ENCODE measurements at regions not wholly inside any gene's neighbourhood (a gene's known extent, or its start where the extent isn't known, plus 50 kb on each side); places are given as distances from the start of the nearest gene placed in this dataset.

DNA sequence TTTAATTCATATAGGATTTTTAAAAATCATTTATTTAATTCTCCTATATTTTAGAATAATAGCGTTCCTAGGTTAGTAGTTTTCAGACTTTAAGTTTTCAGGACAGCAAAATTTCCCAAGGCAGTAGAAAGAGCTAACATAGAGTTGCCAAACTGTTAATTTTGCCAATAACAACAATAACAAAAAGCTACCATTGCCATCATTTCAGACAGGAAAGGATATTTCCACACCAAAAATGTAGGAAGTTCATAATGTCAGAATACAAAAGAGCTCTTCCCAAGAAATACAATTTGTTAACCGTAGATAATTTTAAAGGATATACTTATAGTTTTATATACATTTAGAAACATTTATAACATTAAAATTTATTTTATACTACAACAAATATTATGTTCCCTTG is 81.4 kb upstream of the EEA1 start:
- ChIA-PET CTCF (ENCODE audit: unreplicated experiment) (no interaction called here), POLR2A (interaction anchor here (0.5 to 4.4 kb wide), 4 partner anchors 13 to 309 kb away, joined by 3 to 29 read pairs (median 4); no protein-coding TSS in a partner anchor)
- Histone ChIP-seq H4K20me1 (ENCODE audit: insufficient read depth, low read length) (no peaks in the 10 kb centered on the region), H2AFZ (ENCODE audit: low read length) (no peak overlapping the region), H3K4me3 (ENCODE audit: low read depth, low read length, poor library complexity, severe bottlenecking) (no peak overlapping the region), H3K9me2 (ENCODE audit: insufficient read depth, low read length) (no peaks in the 10 kb centered on the region), H3K4me2 (ENCODE audit: low read length) (no peak overlapping the region), H3K36me3 (ENCODE audit: insufficient read depth, low read length) (no peaks in the 10 kb centered on the region), H3K27ac (ENCODE audit: low read depth, low read length, poor library complexity, severe bottlenecking) (no peak overlapping the region), H3K9me3 (ENCODE audit: low read length) (no peaks in the 10 kb centered on the region), H3K4me1 (ENCODE audit: insufficient read depth, low read length, poor library complexity, severe bottlenecking) (peaks cover 6% of the 10 kb centered on the region), H3K79me2 (ENCODE audit: insufficient read depth, low read depth, low read length) (no peaks in the 10 kb centered on the region)
- TF ChIP-seq EZH2phosphoT487 (IDR thresholded peaks at IDR 0.05; ENCODE audit: borderline replicate concordance, low read depth, low read length): no peak
- TF ChIP-seq, protein P1, sequence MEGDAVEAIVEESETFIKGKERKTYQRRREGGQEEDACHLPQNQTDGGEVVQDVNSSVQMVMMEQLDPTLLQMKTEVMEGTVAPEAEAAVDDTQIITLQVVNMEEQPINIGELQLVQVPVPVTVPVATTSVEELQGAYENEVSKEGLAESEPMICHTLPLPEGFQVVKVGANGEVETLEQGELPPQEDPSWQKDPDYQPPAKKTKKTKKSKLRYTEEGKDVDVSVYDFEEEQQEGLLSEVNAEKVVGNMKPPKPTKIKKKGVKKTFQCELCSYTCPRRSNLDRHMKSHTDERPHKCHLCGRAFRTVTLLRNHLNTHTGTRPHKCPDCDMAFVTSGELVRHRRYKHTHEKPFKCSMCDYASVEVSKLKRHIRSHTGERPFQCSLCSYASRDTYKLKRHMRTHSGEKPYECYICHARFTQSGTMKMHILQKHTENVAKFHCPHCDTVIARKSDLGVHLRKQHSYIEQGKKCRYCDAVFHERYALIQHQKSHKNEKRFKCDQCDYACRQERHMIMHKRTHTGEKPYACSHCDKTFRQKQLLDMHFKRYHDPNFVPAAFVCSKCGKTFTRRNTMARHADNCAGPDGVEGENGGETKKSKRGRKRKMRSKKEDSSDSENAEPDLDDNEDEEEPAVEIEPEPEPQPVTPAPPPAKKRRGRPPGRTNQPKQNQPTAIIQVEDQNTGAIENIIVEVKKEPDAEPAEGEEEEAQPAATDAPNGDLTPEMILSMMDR (conservative IDR thresholded peaks at IDR 0.05; ENCODE audit: low read length): no peak
- no TSS peak for BruUV-seq (replicated peaks)
- no peak for DNase-seq (ENCODE audit: low spot score)
- intact Hi-C loops (cut with micrococcal nuclease; ENCODE audit: unreplicated experiment): no loop called here

DNA sequence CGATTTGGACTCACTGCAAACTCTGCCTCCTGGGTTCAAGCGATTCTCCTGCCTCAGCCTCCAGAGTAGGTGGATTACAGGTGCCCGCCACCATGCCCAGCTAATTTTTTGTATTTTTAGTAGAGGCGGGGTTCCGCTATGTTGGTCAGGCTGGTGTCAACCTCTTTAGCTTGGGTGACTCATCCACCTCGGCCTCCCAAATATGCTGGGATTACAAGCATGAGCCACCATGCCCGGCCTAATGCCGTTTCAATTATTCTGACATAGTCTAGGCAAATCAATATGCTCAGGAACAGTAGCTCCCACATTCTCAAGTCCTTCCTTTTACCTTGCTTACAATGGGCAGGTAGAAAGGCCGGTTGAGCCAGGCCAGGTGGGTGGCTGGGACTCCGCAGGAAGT is 82.0 kb upstream of the EEA1 start:
- intact Hi-C loops (cut with micrococcal nuclease; ENCODE audit: unreplicated experiment): no loop called here
- Histone ChIP-seq H3K4me3 (ENCODE audit: low read depth, low read length, poor library complexity, severe bottlenecking) (no peak overlapping the region), H3K4me2 (ENCODE audit: low read length) (no peak overlapping the region), H3K36me3 (ENCODE audit: insufficient read depth, low read length) (no peaks in the 10 kb centered on the region), H4K20me1 (ENCODE audit: insufficient read depth, low read length) (no peaks in the 10 kb centered on the region), H3K4me1 (ENCODE audit: insufficient read depth, low read length, poor library complexity, severe bottlenecking) (peaks cover 6% of the 10 kb centered on the region), H3K9me3 (ENCODE audit: low read length) (no peaks in the 10 kb centered on the region), H3K9me2 (ENCODE audit: insufficient read depth, low read length) (no peaks in the 10 kb centered on the region), H3K27ac (ENCODE audit: low read depth, low read length, poor library complexity, severe bottlenecking) (no peak overlapping the region), H3K79me2 (ENCODE audit: insufficient read depth, low read depth, low read length) (no peaks in the 10 kb centered on the region), H2AFZ (ENCODE audit: low read length) (no peak overlapping the region)
- no TSS peak for BruUV-seq (replicated peaks)
- CTCF ChIA-PET (ENCODE audit: unreplicated experiment): no interaction called here
- no peak for TF ChIP-seq EZH2phosphoT487 (IDR thresholded peaks at IDR 0.05; ENCODE audit: borderline replicate concordance, low read depth, low read length)
- TF ChIP-seq, protein P1 (conservative IDR thresholded peaks at IDR 0.05; ENCODE audit: low read length): no peak
- DNase-seq (ENCODE audit: low spot score): no peak
- POLR2A ChIA-PET: interaction anchor here (0.8 to 4.4 kb wide), 3 partner anchors 9 to 19 kb away, joined by 3 to 29 read pairs (median 4); no protein-coding TSS in a partner anchor

DNA sequence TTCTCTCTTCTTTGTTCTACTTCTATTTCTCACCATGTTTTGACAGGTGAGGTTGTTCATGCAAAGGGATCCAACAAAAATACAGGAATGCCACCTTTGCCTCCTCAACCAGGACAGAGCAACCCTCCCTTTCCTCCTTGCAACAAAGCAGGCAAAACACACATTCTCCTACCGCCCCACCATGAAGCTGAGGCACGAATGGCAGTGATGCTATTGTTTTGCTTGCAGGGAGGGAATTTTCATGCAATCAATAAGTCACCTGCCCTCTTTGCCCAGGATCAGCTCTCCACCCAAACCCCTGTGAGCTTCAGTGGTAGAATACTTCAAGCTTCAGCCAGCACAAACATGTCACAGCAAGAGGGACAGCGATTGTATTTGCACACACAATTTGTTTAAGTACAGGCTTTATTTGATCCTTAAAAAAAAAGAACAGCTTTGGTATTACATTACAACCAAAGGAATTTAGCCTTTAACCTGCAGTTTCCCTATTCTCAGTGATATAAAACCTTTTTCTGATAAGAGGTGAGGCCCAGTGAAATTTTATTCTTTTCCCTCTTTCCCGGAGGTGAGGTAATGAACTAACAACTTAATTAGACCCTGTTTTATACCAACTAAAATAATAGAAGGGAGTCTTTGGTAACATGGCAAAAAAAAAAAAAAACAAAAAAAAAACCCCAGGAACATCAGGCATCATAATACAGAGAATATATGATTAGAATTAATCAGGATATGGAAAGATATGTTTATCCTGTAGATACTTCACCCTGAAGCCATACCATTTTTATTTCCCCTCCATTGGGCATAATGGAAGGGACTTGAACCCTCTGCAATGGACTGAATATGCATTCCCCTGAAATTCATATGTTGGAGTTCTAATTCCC is 87.0 kb upstream of the EEA1 start:
- Histone ChIP-seq H2AFZ (ENCODE audit: low read length) (no peak overlapping the region), H3K9me2 (ENCODE audit: insufficient read depth, low read length) (no peaks in the 10 kb centered on the region), H3K36me3 (ENCODE audit: insufficient read depth, low read length) (no peaks in the 10 kb centered on the region), H3K4me2 (ENCODE audit: low read length) (no peak overlapping the region), H3K79me2 (ENCODE audit: insufficient read depth, low read depth, low read length) (no peaks in the 10 kb centered on the region), H4K20me1 (ENCODE audit: insufficient read depth, low read length) (no peaks in the 10 kb centered on the region), H3K4me3 (ENCODE audit: low read depth, low read length, poor library complexity, severe bottlenecking) (no peak overlapping the region), H3K27ac (ENCODE audit: low read depth, low read length, poor library complexity, severe bottlenecking) (no peak overlapping the region), H3K4me1 (ENCODE audit: insufficient read depth, low read length, poor library complexity, severe bottlenecking) (no peaks in the 10 kb centered on the region), H3K9me3 (ENCODE audit: low read length) (no peaks in the 10 kb centered on the region)
- TF ChIP-seq, protein P1 (conservative IDR thresholded peaks at IDR 0.05; ENCODE audit: low read length): no peak
- TF ChIP-seq EZH2phosphoT487 (IDR thresholded peaks at IDR 0.05; ENCODE audit: borderline replicate concordance, low read depth, low read length): no peak
- BruUV-seq (replicated peaks): no TSS peak
- POLR2A ChIA-PET: interaction anchor here (1.1 to 1.6 kb wide), 5 partner anchors 11 to 28 kb away, joined by 3 to 5 read pairs (median 4); no protein-coding TSS in a partner anchor
- no peak for DNase-seq (ENCODE audit: low spot score)
- intact Hi-C loops (cut with micrococcal nuclease; ENCODE audit: unreplicated experiment): no loop called here
- CTCF ChIA-PET (ENCODE audit: unreplicated experiment): no interaction called here

Data from OCI-LY7 (cell line).